ENCODE measurements at regions not wholly inside any gene's neighbourhood (a gene's known extent, or its start where the extent isn't known, plus 50 kb on each side); places are given as distances from the start of the nearest gene placed in this dataset.

GRCh38 chr13:84080748-84081530 lies 198.7 kb upstream of the SLITRK1 start:
- TF ChIP-seq CTCF (conservative IDR thresholded peaks at IDR 0.05) (no peak), ZFX (IDR thresholded peaks at IDR 0.05) (no peak)
